UCSD-AML1 (cell line): ENCODE measurements at regions not wholly inside any gene's neighbourhood (a gene's known extent, or its start where the extent isn't known, plus 50 kb on each side); places are given as distances from the start of the nearest gene placed in this dataset.

Source experiments
- DNase-seq: peaks from one replicate; lab custom pipeline; 2025; ENCODE audit not compliant: unreplicated experiment; lab: John Stamatoyannopoulos, UW

GRCh38 chr3:70849911-70850699, 537.7 kb upstream of the MDFIC2 start:
- DNase-seq = no peak

DNA sequence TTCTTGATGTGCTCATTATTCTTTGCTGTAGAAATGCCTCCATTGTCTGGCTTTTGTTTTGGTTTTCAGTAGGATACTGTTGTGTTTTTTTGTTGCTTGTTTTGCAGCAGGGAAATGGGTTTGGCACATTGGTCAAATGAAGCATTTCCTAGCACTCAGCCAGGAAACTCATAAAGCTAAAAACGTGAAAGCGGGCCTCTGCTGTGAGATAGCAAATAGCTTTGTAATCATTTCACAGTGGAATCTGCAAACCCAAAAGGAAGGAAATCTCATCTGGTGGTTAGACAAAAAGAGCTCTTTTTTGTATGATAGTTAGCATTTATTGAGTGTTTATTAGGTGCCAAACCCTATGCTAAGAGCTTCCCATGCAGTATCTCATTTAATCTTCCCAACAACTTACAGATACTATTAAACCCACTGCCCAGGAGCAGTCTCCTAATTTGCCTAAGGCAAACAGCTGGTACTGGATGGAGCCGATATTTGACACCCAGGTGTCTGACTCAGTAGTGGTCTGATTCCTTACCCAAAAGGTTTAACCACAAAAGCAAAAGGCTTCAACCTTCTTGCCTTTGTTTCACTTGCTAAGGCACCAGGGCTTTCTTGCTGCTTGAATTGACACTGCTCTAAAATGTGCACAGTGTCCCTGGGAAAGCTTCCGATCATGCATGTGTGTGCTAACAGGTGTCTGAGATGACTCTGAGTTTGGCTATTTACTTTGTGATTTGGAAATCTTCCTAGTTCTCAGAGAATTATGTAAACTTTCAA, 527.9 kb upstream of the MDFIC2 start:
- DNase-seq = no peak

- DNase-seq = no peak
These were observed 521.0 kb upstream of the MDFIC2 start for GRCh38 chr3:70833239-70833960.

DNA sequence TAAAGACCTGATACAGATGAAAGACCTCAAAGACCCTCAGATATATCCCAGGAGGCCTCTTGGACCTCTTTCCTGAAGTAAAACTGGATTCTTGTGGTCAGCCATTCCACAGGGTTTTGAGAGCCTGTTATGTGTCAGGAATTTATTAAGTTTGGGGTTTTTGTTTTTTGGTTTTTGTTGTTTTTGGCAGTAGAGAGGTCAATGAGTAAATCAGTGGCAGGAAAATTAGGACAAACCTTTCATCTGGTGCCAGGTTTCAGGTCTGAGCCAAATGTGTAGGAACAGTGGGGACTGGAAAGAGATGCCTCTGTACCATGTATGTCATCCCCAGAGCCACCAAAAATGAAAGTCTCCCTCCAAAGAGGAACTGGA, 520.4 kb upstream of the MDFIC2 start:
- no peak for DNase-seq

DNA sequence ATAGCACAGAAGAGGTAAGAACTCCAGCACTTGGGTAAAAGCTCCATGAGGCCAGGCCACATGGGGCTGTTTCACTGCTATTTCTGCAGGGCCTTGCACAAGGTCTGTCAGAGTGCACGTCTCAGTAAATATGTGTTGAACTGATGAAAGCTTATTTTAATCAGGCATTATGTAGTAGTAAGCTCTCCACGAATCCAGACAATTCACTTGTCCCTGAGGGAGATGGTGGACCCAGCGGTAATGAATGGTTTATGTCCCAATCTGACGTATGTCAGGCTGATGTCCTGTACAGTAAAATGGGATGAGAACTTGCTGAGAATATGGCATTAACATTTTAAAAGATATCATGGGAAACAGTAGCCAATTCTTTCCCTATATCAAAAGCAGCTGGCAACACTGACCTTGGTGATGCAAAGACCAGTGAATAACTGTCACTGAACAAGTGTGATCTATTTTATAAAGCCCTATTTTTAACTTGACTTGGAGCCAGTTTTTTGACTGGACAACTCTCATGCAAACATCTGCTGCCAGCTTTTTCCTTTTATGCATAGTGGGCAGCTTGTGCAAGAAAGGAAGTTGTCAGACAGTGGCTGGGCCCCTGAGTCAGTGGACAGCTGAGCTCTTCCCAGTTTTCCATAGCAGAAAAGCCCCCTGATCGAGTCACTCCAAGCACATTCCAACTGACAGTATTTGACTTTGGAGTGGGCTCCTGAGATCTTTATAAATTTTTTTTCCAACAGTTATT, 519.8 kb upstream of the MDFIC2 start:
- peak; percentile 15 for DNase-seq

DNA sequence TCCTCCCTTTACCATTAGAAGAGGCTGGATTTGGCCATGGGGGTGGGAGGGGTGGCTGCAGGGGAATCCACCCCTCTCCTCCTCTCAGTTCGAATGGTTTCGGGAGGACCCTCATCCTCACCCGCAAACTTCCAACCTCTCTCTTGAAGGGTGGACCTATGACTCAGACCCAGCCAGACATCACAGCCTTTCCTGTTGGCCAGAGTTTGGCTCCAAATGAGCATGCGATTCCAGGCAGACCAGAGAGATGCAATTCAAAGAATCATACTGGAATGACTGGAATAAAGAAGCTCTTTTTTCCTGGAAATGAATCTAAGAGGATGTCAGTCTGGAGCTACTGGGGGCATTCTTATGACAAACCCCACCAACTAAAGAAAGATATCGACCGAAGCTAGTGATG, 516.7 kb upstream of the MDFIC2 start:
- no peak for DNase-seq

GRCh38 chr3:70824773-70825172, 512.3 kb upstream of the MDFIC2 start:
- DNase-seq = no peak

- DNase-seq = no peak
These were observed 511.6 kb upstream of the MDFIC2 start for GRCh38 chr3:70824078-70824477.

GRCh38 chr3:70823622-70824021, 511.2 kb upstream of the MDFIC2 start:
- no peak for DNase-seq

DNA sequence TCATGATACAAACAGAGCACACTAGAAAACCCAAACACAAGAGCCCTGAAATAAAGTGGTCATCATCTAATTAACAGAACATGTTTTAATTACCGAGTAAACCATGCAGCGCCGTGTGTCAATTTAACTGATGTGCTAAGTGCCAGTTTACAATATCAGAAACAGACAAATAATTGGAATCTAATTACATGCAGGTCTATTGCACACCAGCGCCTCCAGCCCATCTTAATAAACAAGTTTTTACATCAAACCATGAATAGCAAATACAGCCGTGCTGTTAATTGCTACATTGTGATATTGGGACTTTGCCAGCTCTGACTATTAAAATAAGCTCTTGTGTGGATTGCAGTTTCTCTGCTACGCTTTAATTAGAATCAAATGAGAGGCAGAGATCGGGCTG, 510.2 kb upstream of the MDFIC2 start:
- DNase-seq = no peak

GRCh38 chr3:70821602-70822001, 509.2 kb upstream of the MDFIC2 start:
- no peak for DNase-seq

DNA sequence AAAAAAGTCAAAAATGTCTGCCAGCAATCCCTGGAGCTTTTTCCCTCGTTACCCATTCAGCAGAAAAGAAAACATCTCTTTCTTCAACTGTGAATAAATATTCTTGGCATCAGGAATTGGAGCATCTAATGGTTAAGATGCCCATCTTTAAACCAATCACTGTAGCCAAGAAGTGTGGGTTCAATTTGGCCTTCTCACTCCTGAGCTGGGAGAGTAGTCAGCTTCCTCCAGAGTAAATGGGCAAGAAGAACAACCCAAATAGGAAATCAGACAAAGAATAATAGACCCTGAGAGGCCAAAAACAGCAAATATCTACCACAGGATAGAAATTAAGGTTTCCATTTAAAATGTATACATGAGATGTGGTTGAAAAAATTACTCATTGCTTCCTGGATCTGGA, 508.0 kb upstream of the MDFIC2 start:
- no peak for DNase-seq

- DNase-seq = no peak
These were observed 505.7 kb upstream of the MDFIC2 start for GRCh38 chr3:70818145-70818544.

DNA sequence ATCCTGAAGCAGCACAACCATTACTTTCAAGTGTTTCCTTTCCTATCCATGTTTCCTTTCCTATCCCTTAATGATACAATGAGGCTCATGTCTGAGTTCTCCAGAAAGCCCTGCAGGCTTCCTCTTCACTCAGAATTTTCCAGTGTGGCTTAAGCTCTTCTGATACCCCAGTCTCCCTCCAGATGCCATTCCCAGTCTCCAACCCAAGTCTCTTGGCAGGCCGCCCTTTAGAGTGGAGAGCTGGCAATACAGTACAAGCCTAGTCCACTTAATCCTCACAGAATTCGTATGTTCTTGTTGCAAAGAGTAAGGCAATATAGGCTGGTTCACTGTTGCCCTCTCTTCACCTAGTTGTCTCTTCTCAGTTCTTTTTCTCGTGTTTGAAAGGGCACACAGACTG, 503.9 kb upstream of the MDFIC2 start:
- no peak for DNase-seq

GRCh38 chr3:70815817-70816216, 503.4 kb upstream of the MDFIC2 start:
- no peak for DNase-seq

DNA sequence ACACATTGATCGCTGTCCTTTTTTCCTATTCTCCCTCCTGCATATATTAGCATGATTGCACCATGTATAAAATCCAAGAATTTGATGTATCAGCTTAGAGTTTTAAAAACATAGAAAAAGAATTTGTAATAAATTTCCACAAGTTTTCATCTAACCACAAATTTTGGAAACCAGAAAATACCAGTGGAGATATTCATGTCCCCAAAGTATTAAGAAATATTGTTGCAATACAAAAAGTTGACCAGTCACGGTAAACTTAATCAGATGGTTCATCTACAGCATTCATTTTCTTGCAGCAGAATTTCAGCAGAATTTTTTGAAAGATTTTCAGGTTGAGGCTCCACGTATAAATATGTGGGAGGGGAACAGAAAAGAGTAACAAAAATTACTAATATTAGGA, 500.9 kb upstream of the MDFIC2 start:
- DNase-seq = no peak

- peak; percentile 21 for DNase-seq
These were observed 499.4 kb upstream of the MDFIC2 start for GRCh38 chr3:70811880-70812279.

DNA sequence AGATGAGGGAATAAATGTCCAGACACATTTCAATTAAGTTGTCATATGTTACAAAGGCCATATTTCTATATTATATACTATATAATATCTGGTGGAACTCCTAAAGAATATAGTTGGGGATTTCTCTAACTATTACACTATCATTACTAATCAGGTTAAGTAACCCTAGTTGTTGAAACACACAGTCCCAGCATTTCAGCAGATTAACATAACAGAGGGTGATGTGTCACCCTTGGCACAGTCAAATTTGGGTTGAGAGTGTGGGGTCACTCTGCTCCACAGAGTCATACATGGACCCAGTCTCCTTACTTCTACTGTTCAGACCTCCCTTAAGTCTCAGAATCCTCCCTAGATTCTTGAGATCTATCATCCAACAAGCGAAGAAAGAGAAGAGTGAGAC, 496.4 kb upstream of the MDFIC2 start:
- no peak for DNase-seq

- no peak for DNase-seq
These were observed 494.1 kb upstream of the MDFIC2 start for GRCh38 chr3:70806556-70806955.

DNA sequence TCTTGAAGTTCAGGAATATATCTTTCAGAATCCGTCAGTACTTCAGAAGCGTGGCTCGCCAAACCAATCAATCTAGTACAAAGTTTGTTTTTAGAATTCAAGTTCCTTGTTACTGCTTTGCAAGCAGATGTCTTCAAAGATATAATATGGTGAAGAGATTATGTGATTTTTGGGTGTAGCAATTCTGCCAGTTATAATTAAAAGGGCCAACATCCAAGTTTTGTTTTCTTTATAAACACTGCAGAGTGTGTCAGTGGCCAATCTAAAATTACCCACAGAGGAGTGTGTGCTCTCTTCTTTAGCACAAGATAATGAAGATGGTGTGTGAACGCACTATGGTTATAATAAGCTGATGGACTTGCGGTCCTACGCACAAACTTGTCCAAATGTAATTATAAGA, 493.6 kb upstream of the MDFIC2 start:
- no peak for DNase-seq
